Neural progenitor cell (in vitro differentiated cells): ENCODE measurements at regions not wholly inside any gene's neighbourhood (a gene's known extent, or its start where the extent isn't known, plus 50 kb on each side); places are given as distances from the start of the nearest gene placed in this dataset.

Experiments used
- EZH2 ChIP-seq: fragments of 200-600 bp; sonication (generic); IDR thresholded peaks from 2 replicates; pipeline ENCODE4 v1.6.1; 2017; ENCODE audit warnings: antibody characterized with exemption, mild to moderate bottlenecking, moderate library complexity
- EZH2phosphoT487 ChIP-seq: fragments of 200-600 bp; sonication (generic); IDR thresholded peaks from 2 replicates; pipeline ENCODE4 v1.6.1; 2017; ENCODE audit warnings: antibody characterized with exemption
- TF ChIP-seq, protein P1 (sequence below): fragments of 200-600 bp; sonication (generic); IDR thresholded peaks from 2 replicates; pipeline ENCODE4 v1.5.1; 2017; ENCODE audit warnings: antibody characterized with exemption, mild to moderate bottlenecking

DNA sequence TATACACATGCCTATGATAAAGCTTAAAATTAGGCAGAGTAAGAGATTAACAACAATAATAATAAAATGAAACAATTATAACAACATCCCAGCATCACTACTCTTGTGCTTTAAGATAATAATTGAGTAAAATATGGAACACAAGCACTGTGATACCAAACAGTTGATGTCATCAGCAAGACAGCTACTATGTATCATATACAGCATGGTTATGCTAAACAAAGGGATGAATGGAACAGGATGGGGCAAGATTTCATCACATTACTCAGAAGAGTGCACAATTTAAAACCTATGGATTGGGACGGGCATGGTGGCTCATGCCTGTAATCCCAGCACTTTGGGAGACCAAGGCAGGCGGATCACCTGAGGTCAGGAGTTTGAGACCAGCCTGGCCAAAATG, 1221.0 kb downstream of the SUCLG1 start:
- TF ChIP-seq, protein P1, sequence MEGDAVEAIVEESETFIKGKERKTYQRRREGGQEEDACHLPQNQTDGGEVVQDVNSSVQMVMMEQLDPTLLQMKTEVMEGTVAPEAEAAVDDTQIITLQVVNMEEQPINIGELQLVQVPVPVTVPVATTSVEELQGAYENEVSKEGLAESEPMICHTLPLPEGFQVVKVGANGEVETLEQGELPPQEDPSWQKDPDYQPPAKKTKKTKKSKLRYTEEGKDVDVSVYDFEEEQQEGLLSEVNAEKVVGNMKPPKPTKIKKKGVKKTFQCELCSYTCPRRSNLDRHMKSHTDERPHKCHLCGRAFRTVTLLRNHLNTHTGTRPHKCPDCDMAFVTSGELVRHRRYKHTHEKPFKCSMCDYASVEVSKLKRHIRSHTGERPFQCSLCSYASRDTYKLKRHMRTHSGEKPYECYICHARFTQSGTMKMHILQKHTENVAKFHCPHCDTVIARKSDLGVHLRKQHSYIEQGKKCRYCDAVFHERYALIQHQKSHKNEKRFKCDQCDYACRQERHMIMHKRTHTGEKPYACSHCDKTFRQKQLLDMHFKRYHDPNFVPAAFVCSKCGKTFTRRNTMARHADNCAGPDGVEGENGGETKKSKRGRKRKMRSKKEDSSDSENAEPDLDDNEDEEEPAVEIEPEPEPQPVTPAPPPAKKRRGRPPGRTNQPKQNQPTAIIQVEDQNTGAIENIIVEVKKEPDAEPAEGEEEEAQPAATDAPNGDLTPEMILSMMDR = no peak
- TF ChIP-seq EZH2 (no peak), EZH2phosphoT487 (no peak)
